Left lobe of liver (tissue), 2 donors: ENCODE measurements at regions not wholly inside any gene's neighbourhood (a gene's known extent, or its start where the extent isn't known, plus 50 kb on each side); places are given as distances from the start of the nearest gene placed in this dataset.

Experiments
- ATAC-seq: fragments of 200-7000 bp; cut with Tn5 transposase; one replicate; pipeline ENCODE4 v1.9.1; 2020; ENCODE audit warnings: mild to moderate bottlenecking, moderate library complexity
- DNase-seq: peaks from one replicate; pipeline ENCODE4 v3.0.0-alpha.2; 2020; ENCODE audit warnings: low spot score
- donor health status: DM: no; HTN: no; CAD: no; lungs with moderate emphysema.
- donor health status: DM: no; HTN: yes; CAD: no.

DNA sequence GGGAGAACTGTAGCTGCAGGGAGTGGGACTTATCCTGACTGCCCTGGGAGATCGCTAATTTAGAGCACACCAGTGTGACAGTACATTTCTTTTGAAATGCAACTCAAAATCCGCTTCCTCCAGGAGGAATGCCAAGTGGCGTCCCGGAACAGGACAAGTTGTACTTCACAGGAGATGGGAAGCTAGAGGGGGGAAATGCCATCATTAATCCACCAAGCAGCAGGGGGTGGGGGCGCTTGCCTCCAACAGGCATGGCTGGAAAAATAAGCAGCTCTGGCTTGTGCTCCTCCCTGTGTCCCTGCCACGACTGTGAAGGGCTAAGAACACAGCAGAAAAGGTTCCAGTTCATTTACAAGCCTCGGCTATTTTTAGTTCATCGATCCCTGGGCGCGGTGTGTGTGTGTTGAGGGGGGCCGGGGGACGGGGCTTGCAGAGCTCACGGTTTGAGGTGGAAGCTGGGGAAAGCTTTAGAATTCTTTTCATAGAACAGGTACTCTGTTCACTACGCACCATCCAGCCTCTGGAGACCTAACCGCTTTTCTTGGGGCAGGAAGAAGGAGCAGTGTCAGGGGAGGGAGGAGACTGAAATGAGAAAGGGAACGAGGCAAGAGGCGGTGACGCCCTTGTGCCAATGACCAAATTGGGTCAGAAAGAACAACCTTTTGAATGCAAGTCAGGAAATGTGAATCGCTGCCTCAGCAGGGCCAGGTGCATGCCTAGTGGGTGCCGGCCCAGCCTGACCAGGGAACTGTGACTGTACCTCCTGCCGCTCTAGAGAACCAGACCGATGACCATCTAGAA lies 51.8 kb upstream of the DGKG start:
- ATAC-seq, result peak; percentile 87
- peak; percentile 85 for DNase-seq

GRCh38 chr3:186411994-186412393 lies 50.0 kb upstream of the DGKG start:
- no peak for ATAC-seq
- no peak for DNase-seq
